ENCODE measurements at regions not wholly inside any gene's neighbourhood (a gene's known extent, or its start where the extent isn't known, plus 50 kb on each side); places are given as distances from the start of the nearest gene placed in this dataset.
"Not testable (repeated sequence)": the region's sequence is repeated elsewhere in the genome, so short reads cannot be mapped to it uniquely, and the experiment has no call there.

GRCh38 chr9:90981726-90982125, 180.1 kb downstream of the SYK start:
- no peak for DNase-seq

- DNase-seq, result no peak
These were observed 181.8 kb downstream of the SYK start for GRCh38 chr9:90983394-90983793.

- DNase-seq, result no peak
These were observed 184.0 kb downstream of the SYK start for GRCh38 chr9:90985631-90986030.

GRCh38 chr9:90986161-90986560, 184.5 kb downstream of the SYK start:
- no peak for DNase-seq

- DNase-seq, result no peak
These were observed 185.9 kb downstream of the SYK start for GRCh38 chr9:90987566-90987965.

GRCh38 chr9:90988318-90988717, 186.7 kb downstream of the SYK start:
- no peak for DNase-seq

- no peak for DNase-seq
These were observed 190.3 kb downstream of the SYK start for GRCh38 chr9:90991953-90992352.

GRCh38 chr9:90995516-90995915, 193.9 kb downstream of the SYK start:
- no peak for DNase-seq

- DNase-seq, result no peak
These were observed 194.8 kb downstream of the SYK start for GRCh38 chr9:90996154-90997065.

GRCh38 chr9:90998573-90998972, 197.0 kb downstream of the SYK start:
- no peak for DNase-seq

- DNase-seq, result no peak
These were observed 198.1 kb downstream of the SYK start for GRCh38 chr9:90999425-91000397.

- DNase-seq, result no peak
These were observed 199.6 kb downstream of the SYK start for GRCh38 chr9:91001146-91001611.

- no peak for DNase-seq
These were observed 202.9 kb downstream of the SYK start for GRCh38 chr9:91004484-91004883.

GRCh38 chr9:91004992-91005391, 203.4 kb downstream of the SYK start:
- no peak for DNase-seq

- no peak for DNase-seq
These were observed 204.4 kb downstream of the SYK start for GRCh38 chr9:91006046-91006445.

GRCh38 chr9:91008568-91008967, 206.9 kb downstream of the SYK start:
- no peak for DNase-seq

GRCh38 chr9:91011891-91012290, 210.3 kb downstream of the SYK start:
- no peak for DNase-seq

GRCh38 chr9:91012933-91013841, 211.6 kb downstream of the SYK start:
- no peak for DNase-seq

- no peak for DNase-seq
These were observed 215.6 kb downstream of the SYK start for GRCh38 chr9:91017245-91017644.

GRCh38 chr9:91019871-91020270, 218.3 kb downstream of the SYK start:
- not testable (repeated sequence) for DNase-seq

- not testable (repeated sequence) for DNase-seq
These were observed 220.0 kb downstream of the SYK start for GRCh38 chr9:91021656-91022055.

GRCh38 chr9:91023741-91024140, 222.1 kb downstream of the SYK start:
- DNase-seq, result no peak

Measured in amniotic stem cell (primary cell).